Small intestine (tissue), 7 donors: ENCODE measurements at regions not wholly inside any gene's neighbourhood (a gene's known extent, or its start where the extent isn't known, plus 50 kb on each side); places are given as distances from the start of the nearest gene placed in this dataset.

ENCODE experiments used
- DNase-seq, 2 donors: peaks; one replicate each; pipeline versions ENCODE4 v3.0.0 to v3.0.0-alpha.2; 2013
- FAIRE-seq: peaks from 2 replicates; lab custom pipeline; 2012; peaks lifted over from hg19 to GRCh38; lab: Jason Lieb, UNC
- H3K27ac ChIP-seq, 3 donors: one replicate each; pipeline ENCODE4 v1.5.1; 2013; ENCODE audit warnings: low read length in 2 of 3, mild to moderate bottlenecking in 2 of 3, control low read depth in 1 of 3, inconsistent platforms in 1 of 3, low read depth in 1 of 3, moderate library complexity in 1 of 3
- H3K27me3 ChIP-seq, 3 donors: one replicate each; pipeline ENCODE4 v1.6.1; 2013; ENCODE audit warnings: low read length in 3 of 3, inconsistent platforms in 1 of 3; ENCODE audit not compliant: control insufficient read depth in 3 of 3, insufficient read depth in 3 of 3
- H3K36me3 ChIP-seq, 3 donors: one replicate each; pipeline ENCODE4 v1.6.1; 2013; ENCODE audit warnings: low read length in 3 of 3, inconsistent platforms in 1 of 3, low read depth in 1 of 3, mild to moderate bottlenecking in 1 of 3, moderate library complexity in 1 of 3; ENCODE audit not compliant: control insufficient read depth in 3 of 3, insufficient read depth in 2 of 3
- H3K4me1 ChIP-seq, 3 donors: one replicate each; pipeline ENCODE4 v1.6.1; 2013; ENCODE audit warnings: low read length in 2 of 3, inconsistent platforms in 1 of 3, low read depth in 1 of 3, mild to moderate bottlenecking in 1 of 3, moderate library complexity in 1 of 3; ENCODE audit not compliant: control insufficient read depth in 3 of 3, insufficient read depth in 2 of 3
- H3K4me3 ChIP-seq, 3 donors: one replicate each; pipeline ENCODE4 v1.5.1; 2013; ENCODE audit warnings: low read length in 3 of 3, control low read depth in 1 of 3, inconsistent platforms in 1 of 3, low read depth in 1 of 3, mild to moderate bottlenecking in 1 of 3, moderate library complexity in 1 of 3
- H3K9me3 ChIP-seq, 2 donors: one replicate each; pipeline ENCODE4 v1.6.1; 2013; ENCODE audit warnings: low read depth in 1 of 2, low read length in 1 of 2; ENCODE audit not compliant: control insufficient read depth in 2 of 2, insufficient read depth in 1 of 2
- WGBS, 3 donors: extraction: QIAGEN DNeasy Blood & Tissue Kit; methylation state at CpG; one replicate each; pipeline ENCODE4 v1.1.7; 2013; 5-methylcytosine and 5-hydroxymethylcytosine counted together
- donor health status: healthy with polysubstance abuse.
- donor health status: control.
- donor health status: control.
- donor health status: Bipolar disorder and iron deficiency.
- donor health status: healthy.

- no peaks in the 10 kb centered on the region for H3K27me3 ChIP-seq
Measured at GRCh38 chr7:25375805-25376600, 147.7 kb upstream of the NPVF start.

DNA sequence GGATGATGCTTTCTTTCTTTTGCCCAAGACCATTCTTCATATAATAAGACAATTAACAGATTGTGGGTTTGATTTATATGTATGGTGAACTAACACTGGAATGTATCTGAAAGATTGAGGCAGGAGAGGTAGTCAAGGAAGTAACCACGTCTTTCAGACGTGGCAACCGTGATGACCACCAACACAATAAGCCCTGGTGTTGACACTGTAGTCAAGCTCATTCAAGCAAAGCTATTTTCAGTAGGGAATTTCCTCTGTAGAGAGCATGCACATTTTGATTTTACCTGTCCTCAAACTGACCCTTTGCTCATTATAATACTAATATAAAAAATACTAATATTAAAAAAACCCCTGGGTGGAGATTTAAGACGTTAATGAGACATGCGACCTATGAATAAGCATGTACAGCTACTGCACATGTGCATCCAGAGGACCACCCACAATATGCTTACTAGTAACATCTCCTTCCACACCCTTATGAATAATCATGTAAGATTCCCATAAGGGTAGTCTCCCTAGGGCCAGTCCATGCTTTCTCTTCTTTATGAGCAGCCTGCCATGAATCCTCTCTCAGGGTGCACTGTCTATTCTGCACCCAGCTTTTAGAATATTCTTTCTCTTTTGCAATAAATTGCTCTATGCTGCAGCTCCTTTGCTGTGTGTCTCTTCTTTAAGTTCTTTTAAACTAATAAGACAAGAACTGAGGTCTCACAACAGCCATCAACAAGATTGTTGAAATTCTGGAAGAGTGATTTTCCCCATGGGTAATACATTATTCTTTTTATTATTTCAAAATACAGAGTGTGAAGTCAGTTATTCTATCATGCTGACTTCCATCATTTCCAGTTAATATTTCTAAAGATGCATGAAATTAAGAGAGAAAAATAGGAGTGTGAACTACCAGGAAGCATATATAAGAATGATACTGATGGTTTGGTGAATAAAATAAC lies 151.3 kb upstream of the NPVF start:
- FAIRE-seq = no peak
- WGBS, 3 donors = 82 to 96% (median 84%) methylated on average over 5 of the region's 5 CpGs

More at GRCh38 chr7:25375805-25376600, 147.7 kb upstream of the NPVF start:
- H3K4me3 ChIP-seq = no peak overlapping the region
- no peaks in the 10 kb centered on the region for H3K36me3 ChIP-seq
- DNase-seq = no peak
- FAIRE-seq = no peak
- H3K9me3 ChIP-seq = peaks cover 0 to 6% of the 10 kb centered on the region in 2 donors
- no peak overlapping the region for H3K27ac ChIP-seq
- WGBS, 3 donors = 27 to 34% (median 28%) methylated on average over 3 of the region's 3 CpGs
- no peaks in the 10 kb centered on the region for H3K4me1 ChIP-seq

DNA sequence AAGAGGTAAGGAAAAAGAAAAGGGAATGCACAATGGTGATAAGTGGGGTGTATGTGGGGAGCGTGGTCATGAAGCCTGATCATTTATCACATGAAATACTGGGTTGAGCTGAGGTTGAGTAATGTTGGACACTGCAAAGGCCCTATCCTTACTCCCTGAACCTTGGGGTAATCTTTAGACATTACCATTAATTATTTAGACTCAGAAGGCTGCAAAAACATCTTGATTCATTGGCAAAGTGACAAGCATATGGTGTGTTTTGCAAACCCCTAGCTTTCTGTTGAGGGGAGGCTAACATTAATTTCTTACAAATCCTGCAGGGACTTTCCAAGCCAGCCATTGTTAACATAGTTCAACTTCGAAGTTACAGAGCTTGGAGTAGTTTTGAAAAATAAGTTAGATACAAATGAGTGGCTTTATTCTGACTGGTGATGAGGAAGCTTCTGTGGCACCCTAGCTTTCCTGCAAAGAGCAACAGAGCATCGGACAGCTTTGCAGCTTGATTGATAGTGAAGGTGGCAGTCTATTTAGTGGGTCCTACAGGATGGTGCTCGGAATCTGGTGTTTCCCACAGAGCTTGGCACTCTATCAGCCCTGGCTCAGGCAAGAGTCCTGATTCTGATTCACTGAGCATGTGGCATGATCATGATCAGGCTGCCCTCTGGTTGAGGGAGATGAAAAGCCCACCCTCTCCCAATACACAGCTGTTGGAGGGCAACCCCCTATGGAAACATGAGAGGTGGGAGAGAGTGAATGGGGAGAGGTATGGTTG lies 153.7 kb upstream of the NPVF start:
- Histone ChIP-seq H3K9me3 (no peaks in the 10 kb centered on the region), H3K36me3 (no peaks in the 10 kb centered on the region), H3K4me1 (no peaks in the 10 kb centered on the region), H3K27ac (no peak overlapping the region), H3K27me3 (no peaks in the 10 kb centered on the region), H3K4me3 (no peak overlapping the region)
- DNase-seq = no peak
- 73 to 82% (median 76%) methylated on average over 4 of the region's 4 CpGs for WGBS, 3 donors
- no peak for FAIRE-seq

More for the DNA sequence above, 151.3 kb upstream of the NPVF start:
- Histone ChIP-seq H3K4me1 (no peaks in the 10 kb centered on the region), H3K4me3 (no peak overlapping the region), H3K36me3 (no peaks in the 10 kb centered on the region), H3K27ac (no peak overlapping the region), H3K27me3 (no peaks in the 10 kb centered on the region), H3K9me3 (no peaks in the 10 kb centered on the region)
- no peak for DNase-seq

DNA sequence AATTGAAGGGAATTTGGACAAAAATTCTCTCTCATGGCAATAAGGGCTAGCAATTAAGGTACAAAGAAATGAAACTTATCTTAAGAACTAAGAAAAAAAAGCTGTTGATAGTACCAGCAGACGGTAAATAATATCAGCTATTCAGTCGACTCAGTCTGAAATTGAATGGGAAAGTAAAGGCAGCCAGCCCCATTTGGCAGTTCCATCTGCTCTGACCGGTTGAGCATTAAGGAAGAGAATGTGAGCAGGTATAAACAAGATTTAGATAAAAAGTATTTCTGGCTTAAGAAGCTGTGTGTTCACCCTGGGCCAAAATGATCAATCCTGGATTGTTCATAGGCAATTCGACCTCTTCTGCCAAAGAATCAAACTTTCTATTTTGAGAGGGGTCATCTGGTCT lies 154.6 kb upstream of the NPVF start:
- FAIRE-seq (no peak), DNase-seq (no peak)
- Histone ChIP-seq H3K27me3 (no peaks in the 10 kb centered on the region), H3K36me3 (no peaks in the 10 kb centered on the region), H3K9me3 (no peaks in the 10 kb centered on the region), H3K4me3 (no peak overlapping the region), H3K27ac (no peak overlapping the region), H3K4me1 (no peaks in the 10 kb centered on the region)
- 65 to 72% (median 71%) methylated on average over 4 of the region's 4 CpGs for WGBS, 3 donors

DNA sequence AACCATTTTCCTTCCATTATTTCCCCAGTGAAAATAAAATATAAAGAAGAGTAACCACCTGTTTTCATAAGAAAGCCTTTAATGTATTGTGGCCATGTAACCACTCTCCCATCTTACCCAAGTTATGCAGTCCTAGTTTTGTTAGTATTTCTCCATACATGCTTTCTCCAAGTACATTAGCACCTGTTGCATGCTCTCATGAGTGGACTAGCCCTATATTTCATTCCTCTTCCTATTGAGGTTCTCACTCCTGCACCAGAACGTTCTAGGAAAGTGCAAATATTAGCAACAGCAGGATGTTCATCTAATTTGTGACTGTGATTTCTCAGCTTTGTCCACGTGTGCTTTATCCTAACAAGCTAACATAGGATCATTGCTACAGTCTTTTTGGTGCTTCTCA lies 155.1 kb upstream of the NPVF start:
- FAIRE-seq (no peak), DNase-seq (no peak)
- H3K4me3 ChIP-seq = no peak overlapping the region
- no peaks in the 10 kb centered on the region for H3K9me3 ChIP-seq
- 68 to 81% (median 72%) methylated on average over 2 of the region's 2 CpGs for WGBS, 3 donors
- H3K4me1 ChIP-seq = no peaks in the 10 kb centered on the region
- H3K27me3 ChIP-seq = no peaks in the 10 kb centered on the region
- no peak overlapping the region for H3K27ac ChIP-seq
- no peaks in the 10 kb centered on the region for H3K36me3 ChIP-seq

DNA sequence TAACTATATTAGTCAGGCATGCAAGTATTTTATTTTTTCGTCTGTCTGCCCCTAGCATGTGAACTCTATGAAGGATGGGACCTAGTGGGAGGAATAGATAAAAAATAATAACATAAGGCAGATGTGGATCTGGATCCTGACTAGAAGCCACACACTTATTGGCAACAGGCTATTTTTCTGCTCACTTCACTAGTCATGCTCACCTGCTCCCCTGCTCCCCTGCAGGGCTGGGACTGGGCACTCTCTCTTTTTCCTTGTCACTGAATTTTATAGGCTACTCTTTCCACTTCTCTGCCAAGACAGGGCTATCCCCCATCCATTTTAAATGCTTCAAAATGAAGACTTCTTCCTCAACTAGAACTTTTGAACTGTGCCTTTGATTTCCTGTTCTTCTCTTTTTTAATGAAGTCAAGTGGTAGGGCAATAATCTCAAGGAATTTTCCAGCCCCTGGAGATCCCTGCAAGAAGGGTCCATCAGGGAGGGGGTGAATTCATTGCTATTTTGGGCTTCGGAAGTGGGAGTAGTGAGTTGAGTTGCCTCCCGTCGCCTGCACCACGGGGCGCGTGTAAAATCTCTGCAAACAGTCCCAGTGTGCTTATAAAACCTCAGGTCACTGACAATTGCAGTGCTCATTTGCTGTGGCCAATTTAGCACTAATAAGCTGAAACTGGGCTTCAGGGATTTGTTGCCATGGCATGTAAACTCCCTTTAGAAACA lies 156.7 kb upstream of the NPVF start:
- peaks cover 0 to 5% (median 0%) of the 10 kb centered on the region in 3 donors for H3K4me1 ChIP-seq
- DNase-seq = no peak
- no peaks in the 10 kb centered on the region for H3K9me3 ChIP-seq
- no peaks in the 10 kb centered on the region for H3K27me3 ChIP-seq
- FAIRE-seq = no peak
- no peak overlapping the region for H3K4me3 ChIP-seq
- whole genome bisulfite sequencing, 3 donors = 72 to 94% (median 85%) methylated on average over 7 of the region's 7 CpGs
- no peak overlapping the region for H3K27ac ChIP-seq
- H3K36me3 ChIP-seq = no peaks in the 10 kb centered on the region

- Histone ChIP-seq H3K4me1 (peaks cover 0 to 5% (median 0%) of the 10 kb centered on the region in 3 donors), H3K4me3 (no peak overlapping the region), H3K36me3 (no peaks in the 10 kb centered on the region), H3K27me3 (no peaks in the 10 kb centered on the region), H3K27ac (peak overlapping the region in 1 of 3 donors; percentile 21), H3K9me3 (no peaks in the 10 kb centered on the region)
- 83 to 91% (median 87%) methylated on average over 10 of the region's 10 CpGs for WGBS, 3 donors
- FAIRE-seq (no peak), DNase-seq (no peak)
Measured at GRCh38 chr7:25385506-25386136, 157.3 kb upstream of the NPVF start.
